ENCODE measurements at regions not wholly inside any gene's neighbourhood (a gene's known extent, or its start where the extent isn't known, plus 50 kb on each side); places are given as distances from the start of the nearest gene placed in this dataset.

- H3K27me3 ChIP-seq = no peaks in the 10 kb centered on the region
- DNase-seq = no peak
- no peak for TF ChIP-seq POLR2AphosphoS5 (IDR thresholded peaks at IDR 0.05)
- no peak for TF ChIP-seq CTCF (IDR thresholded peaks at IDR 0.05)
- TF ChIP-seq EP300 (IDR thresholded peaks at IDR 0.05) = no peak
- no peak for TF ChIP-seq POLR2A (IDR thresholded peaks at IDR 0.05)
- no peak overlapping the region for H3K27ac ChIP-seq
- WGBS, 5 donors = 86 to 96% (median 91%) methylated on average over 2 of the region's 2 CpGs
- no peaks in the 10 kb centered on the region for H3K9me3 ChIP-seq
- no peaks in the 10 kb centered on the region for H3K36me3 ChIP-seq
- H3K4me3 ChIP-seq = no peak overlapping the region
- H3K4me1 ChIP-seq = no peaks in the 10 kb centered on the region
- intact Hi-C loops (cut with DNase I; ENCODE audit: low total_unique reads) = no loop called here
Observed at GRCh38 chr13:22144806-22145205, 473.9 kb downstream of the FGF9 start.

- H3K9me3 ChIP-seq = no peaks in the 10 kb centered on the region
- H3K27me3 ChIP-seq = no peaks in the 10 kb centered on the region
- H3K36me3 ChIP-seq = no peaks in the 10 kb centered on the region
- no peak for TF ChIP-seq POLR2AphosphoS5 (IDR thresholded peaks at IDR 0.05)
- TF ChIP-seq EP300 (IDR thresholded peaks at IDR 0.05) = no peak
- TF ChIP-seq CTCF (IDR thresholded peaks at IDR 0.05) = no peak
- TF ChIP-seq POLR2A (IDR thresholded peaks at IDR 0.05) = no peak
- 90 to 95% (median 93%) methylated on average over 3 of the region's 3 CpGs for WGBS, 5 donors
- intact Hi-C loops (cut with DNase I; ENCODE audit: low total_unique reads) = no loop called here
- no peak overlapping the region for H3K4me3 ChIP-seq
- no peak overlapping the region for H3K27ac ChIP-seq
- no peaks in the 10 kb centered on the region for H3K4me1 ChIP-seq
- DNase-seq = no peak
Observed at GRCh38 chr13:22148187-22148586, 477.3 kb downstream of the FGF9 start.

- Histone ChIP-seq H3K4me3 (no peak overlapping the region), H3K27ac (no peak overlapping the region), H3K27me3 (no peaks in the 10 kb centered on the region), H3K9me3 (no peaks in the 10 kb centered on the region), H3K36me3 (no peaks in the 10 kb centered on the region), H3K4me1 (no peaks in the 10 kb centered on the region)
- intact Hi-C loops (cut with DNase I; ENCODE audit: low total_unique reads) = no loop called here
- no peak for DNase-seq
- WGBS, 5 donors = 85 to 92% (median 89%) methylated on average over 2 of the region's 2 CpGs
- TF ChIP-seq POLR2A (IDR thresholded peaks at IDR 0.05) (no peak), POLR2AphosphoS5 (IDR thresholded peaks at IDR 0.05) (no peak), EP300 (IDR thresholded peaks at IDR 0.05) (no peak), CTCF (IDR thresholded peaks at IDR 0.05) (no peak)
Observed at GRCh38 chr13:22152751-22153150, 481.9 kb downstream of the FGF9 start.

- intact Hi-C loops (cut with DNase I; ENCODE audit: low total_unique reads) = no loop called here
- TF ChIP-seq POLR2A (IDR thresholded peaks at IDR 0.05) = no peak
- no peak for TF ChIP-seq EP300 (IDR thresholded peaks at IDR 0.05)
- no peak for TF ChIP-seq POLR2AphosphoS5 (IDR thresholded peaks at IDR 0.05)
- no peak for TF ChIP-seq CTCF (IDR thresholded peaks at IDR 0.05)
- Histone ChIP-seq H3K36me3 (no peaks in the 10 kb centered on the region), H3K27me3 (no peaks in the 10 kb centered on the region), H3K4me3 (no peak overlapping the region), H3K9me3 (no peaks in the 10 kb centered on the region), H3K27ac (no peak overlapping the region), H3K4me1 (no peaks in the 10 kb centered on the region)
- WGBS, 5 donors = 79 to 91% (median 87%) methylated on average over 3 of the region's 3 CpGs
- DNase-seq = no peak
Observed at GRCh38 chr13:22154041-22154440, 483.2 kb downstream of the FGF9 start.
